Kasumi-1 (cell line): ENCODE measurements at regions not wholly inside any gene's neighbourhood (a gene's known extent, or its start where the extent isn't known, plus 50 kb on each side); places are given as distances from the start of the nearest gene placed in this dataset.

Experiments used
- DNase-seq, 2 experiments: peaks; one replicate each; lab custom pipeline; 2025; lab: John Stamatoyannopoulos, UW

GRCh38 chr10:4053940-4054339 is 268.9 kb upstream of the KLF6 start:
- DNase-seq: peak; percentile 94

GRCh38 chr10:4051641-4052151 is 266.7 kb upstream of the KLF6 start:
- no peak for DNase-seq

GRCh38 chr10:4051011-4051640 is 266.1 kb upstream of the KLF6 start:
- DNase-seq: no peak

GRCh38 chr10:4050061-4050460 is 265.1 kb upstream of the KLF6 start:
- no peak for DNase-seq

GRCh38 chr10:4049348-4049747 is 264.3 kb upstream of the KLF6 start:
- DNase-seq: no peak

- DNase-seq: no peak
These were observed 263.3 kb upstream of the KLF6 start for GRCh38 chr10:4048236-4048864.

- DNase-seq: no peak
These were observed 261.8 kb upstream of the KLF6 start for GRCh38 chr10:4046712-4047354.

- no peak for DNase-seq
These were observed 261.0 kb upstream of the KLF6 start for GRCh38 chr10:4046030-4046429.

- peak; percentile 49 to 62 for DNase-seq
These were observed 259.1 kb upstream of the KLF6 start for GRCh38 chr10:4043897-4044665.

- no peak for DNase-seq
These were observed 256.6 kb upstream of the KLF6 start for GRCh38 chr10:4041635-4042034.

GRCh38 chr10:4038000-4038399 is 253.0 kb upstream of the KLF6 start:
- no peak for DNase-seq

GRCh38 chr10:4035599-4035945 is 250.6 kb upstream of the KLF6 start:
- no peak for DNase-seq

GRCh38 chr10:4034907-4035598 is 250.0 kb upstream of the KLF6 start:
- DNase-seq: no peak

- DNase-seq: no peak
These were observed 248.4 kb upstream of the KLF6 start for GRCh38 chr10:4033341-4033896.

- DNase-seq: no peak
These were observed 244.9 kb upstream of the KLF6 start for GRCh38 chr10:4029866-4030265.

- DNase-seq: no peak
These were observed 244.0 kb upstream of the KLF6 start for GRCh38 chr10:4028854-4029583.

- no peak for DNase-seq
These were observed 243.0 kb upstream of the KLF6 start for GRCh38 chr10:4028027-4028471.

GRCh38 chr10:4025339-4025738 is 240.3 kb upstream of the KLF6 start:
- no peak for DNase-seq

GRCh38 chr10:4024516-4025245 is 239.7 kb upstream of the KLF6 start:
- DNase-seq: no peak

GRCh38 chr10:4024027-4024426 is 239.0 kb upstream of the KLF6 start:
- no peak for DNase-seq
